WTC11 (cell line): ENCODE measurements at regions not wholly inside any gene's neighbourhood (a gene's known extent, or its start where the extent isn't known, plus 50 kb on each side); places are given as distances from the start of the nearest gene placed in this dataset.
"Not testable (repeated sequence)": the region's sequence is repeated elsewhere in the genome, so short reads cannot be mapped to it uniquely, and the experiment has no call there.

Experiments
- ATAC-seq: fragments of 200-7000 bp; cut with Tn5 transposase; 2 replicates; pipeline ENCODE4 v1.10.0; 2021; ENCODE audit warnings: mild to moderate bottlenecking, moderate library complexity
- CTCF ChIA-PET: fragments of 300-600 bp; sonication (Branson Sonifier 250); formaldehyde crosslinking; loops from one replicate; lab custom pipeline; 2021; ENCODE audit warnings: antibody characterized with exemption; lab: Charles Lee
- POLR2A ChIA-PET: fragments of 350-600 bp; sonication (Branson Sonifier 250); formaldehyde crosslinking; loops from one replicate; lab custom pipeline; 2021; ENCODE audit warnings: antibody characterized with exemption; lab: Charles Lee
- DNase-seq: peaks from one replicate; pipeline ENCODE4 v3.0.0; 2021; ENCODE audit warnings: low spot score
- H3K27ac Mint-ChIP-seq: 2 replicates; pipeline ENCODE4 v1.8.0; 2021; ENCODE audit warnings: mixed read lengths
- H3K27me3 Mint-ChIP-seq: 2 replicates; pipeline ENCODE4 v1.8.0; 2021; ENCODE audit warnings: low read depth, mild to moderate bottlenecking, moderate library complexity, mixed read lengths
- H3K36me3 Mint-ChIP-seq: 2 replicates; pipeline ENCODE4 v1.8.0; 2021; ENCODE audit warnings: mixed read lengths
- H3K4me1 Mint-ChIP-seq: 2 replicates; pipeline ENCODE4 v1.8.0; 2022; ENCODE audit warnings: mixed read lengths
- H3K4me3 Mint-ChIP-seq: 2 replicates; pipeline ENCODE4 v1.8.0; 2021; ENCODE audit warnings: mild to moderate bottlenecking, moderate library complexity, mixed read lengths
- H3K9me3 Mint-ChIP-seq: 2 replicates; pipeline ENCODE4 v1.8.0; 2021; ENCODE audit warnings: mixed read lengths
- CREM ChIP-seq: sonication (generic); formaldehyde crosslinking; IDR thresholded peaks from 2 replicates; pipeline ENCODE4 v1.8.1; 2022; ENCODE audit warnings: mild to moderate bottlenecking, missing genetic modification reagents, moderate library complexity
- NFYB ChIP-seq: sonication (generic); formaldehyde crosslinking; conservative IDR thresholded peaks from 2 replicates; pipeline ENCODE4 v1.8.0; 2022; ENCODE audit warnings: low read depth, missing genetic modification reagents

GRCh38 chr6:33520636-33521488 is 59.2 kb downstream of the BAK1 start:
- H3K36me3 Mint-ChIP-seq, H3K4me1 Mint-ChIP-seq, H3K4me3 Mint-ChIP-seq, H3K27me3 Mint-ChIP-seq, DNase-seq, POLR2A ChIA-PET, H3K27ac Mint-ChIP-seq, ATAC-seq: not testable (repeated sequence)
- peak; percentile 56; the same call in 1 of the 2 replicates for TF ChIP-seq NFYB
- CTCF ChIA-PET, result interaction anchor here (0.6 to 1.1 kb wide), 2 partner anchors 22 to 177 kb away, joined by 3 read pairs; no protein-coding TSS in a partner anchor
- peaks cover 15% of the 10 kb centered on the region for H3K9me3 Mint-ChIP-seq

- Mint-ChIP-seq H3K27me3 (peaks cover 5% of the 10 kb centered on the region), H3K4me3 (no peak overlapping the region), H3K9me3 (peaks cover 15% of the 10 kb centered on the region), H3K4me1 (no peaks in the 10 kb centered on the region), H3K36me3 (no peaks in the 10 kb centered on the region), H3K27ac (no peak overlapping the region)
- POLR2A ChIA-PET, result no interaction called here
- CTCF ChIA-PET, result interaction anchor here (0.6 to 1.1 kb wide), 2 partner anchors 23 to 178 kb away, joined by 3 read pairs; no protein-coding TSS in a partner anchor
- no peak for DNase-seq
- TF ChIP-seq CREM (CRISPR knock-in tag), result no peak
- no peak for ATAC-seq
These were observed 58.5 kb downstream of the BAK1 start for GRCh38 chr6:33521489-33522091.
